Skin of body (tissue), 1 donor: ENCODE measurements at regions not wholly inside any gene's neighbourhood (a gene's known extent, or its start where the extent isn't known, plus 50 kb on each side); places are given as distances from the start of the nearest gene placed in this dataset.
A peak's percentile ranks its signal among the peaks of the same experiment; 100 is the strongest.

ENCODE experiments used
- DNase-seq: peaks from one replicate; lab custom pipeline; 2025; lab: John Stamatoyannopoulos, UW

DNA sequence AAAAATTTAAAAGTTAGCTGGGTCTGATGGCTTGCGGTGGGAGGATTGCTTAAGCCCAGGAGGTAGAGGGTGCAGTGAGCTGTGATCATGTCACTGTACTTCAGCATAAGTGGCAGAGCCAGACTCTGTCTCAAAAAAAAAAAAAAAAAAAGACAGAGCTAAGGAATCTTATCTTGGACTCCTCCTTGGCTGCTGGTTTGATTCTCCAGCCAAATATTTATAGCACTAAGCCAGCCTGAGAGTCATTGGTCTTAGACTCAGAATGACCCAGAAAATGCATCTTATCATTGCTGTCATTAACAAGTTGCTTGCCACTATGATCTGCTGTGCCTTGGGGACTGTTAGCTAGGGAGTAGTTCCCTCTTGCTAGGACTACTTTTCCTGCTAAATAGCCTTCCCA is 164.7 kb downstream of the GNAT3 start:
- DNase-seq, result no peak

GRCh38 chr7:80346704-80347103 is 165.2 kb downstream of the GNAT3 start:
- DNase-seq, result no peak

DNA sequence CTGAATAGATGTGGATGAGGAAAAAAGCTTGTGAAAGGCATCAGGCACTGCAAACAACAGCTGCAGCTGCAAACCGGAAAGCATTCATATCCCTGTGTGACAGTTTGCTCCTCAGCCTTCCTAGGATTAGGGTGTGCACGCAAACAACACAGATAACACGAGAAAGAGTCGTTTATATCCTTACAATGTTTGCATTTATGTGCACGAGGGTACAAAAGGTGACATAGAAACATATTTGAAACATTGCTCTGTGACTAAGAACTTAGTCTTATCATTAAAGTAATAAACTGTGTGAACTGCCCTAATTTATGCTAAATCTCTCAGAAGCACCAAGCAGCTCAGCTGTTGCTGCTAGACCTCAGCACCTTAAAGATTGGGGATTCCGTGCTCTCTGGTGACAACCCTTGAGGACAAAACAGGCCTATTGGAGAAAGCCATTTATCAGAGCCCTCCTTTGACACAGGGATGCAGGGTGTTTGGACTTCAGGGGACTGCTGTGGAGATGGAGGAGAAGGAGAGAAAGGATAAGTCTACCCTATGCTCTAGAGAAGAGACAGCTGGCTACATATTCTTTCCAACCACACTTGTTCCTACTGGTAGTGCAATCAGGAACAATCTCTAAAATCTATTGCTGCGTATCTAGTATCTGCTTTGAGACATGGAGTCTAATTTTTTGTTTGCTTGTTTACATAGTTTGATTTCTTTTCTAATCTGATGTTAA is 176.2 kb downstream of the GNAT3 start:
- peak; percentile 18 for DNase-seq

DNA sequence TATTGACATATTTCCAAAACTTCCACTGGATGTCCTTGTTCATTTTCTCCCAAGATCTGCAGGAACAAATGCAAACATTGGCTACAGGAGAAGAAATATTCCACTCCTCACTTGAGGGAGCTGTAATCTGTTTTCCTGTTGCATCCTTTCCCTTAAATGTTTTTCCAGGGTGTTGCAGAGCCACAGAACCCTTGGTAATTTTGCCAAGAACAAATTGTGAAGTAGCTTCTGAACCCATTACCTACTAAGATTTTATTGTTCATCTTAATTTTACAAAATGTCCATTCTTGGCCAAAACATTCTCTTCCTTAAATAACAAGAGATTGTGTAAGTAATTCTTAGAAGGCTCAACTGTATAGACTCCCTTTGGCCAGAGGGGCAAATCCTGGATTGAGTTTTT is 177.0 kb downstream of the GNAT3 start:
- DNase-seq, result no peak

- DNase-seq, result no peak
These were observed 177.7 kb downstream of the GNAT3 start for GRCh38 chr7:80334196-80334595.

- DNase-seq, result no peak
These were observed 178.8 kb downstream of the GNAT3 start for GRCh38 chr7:80333040-80333439.

DNA sequence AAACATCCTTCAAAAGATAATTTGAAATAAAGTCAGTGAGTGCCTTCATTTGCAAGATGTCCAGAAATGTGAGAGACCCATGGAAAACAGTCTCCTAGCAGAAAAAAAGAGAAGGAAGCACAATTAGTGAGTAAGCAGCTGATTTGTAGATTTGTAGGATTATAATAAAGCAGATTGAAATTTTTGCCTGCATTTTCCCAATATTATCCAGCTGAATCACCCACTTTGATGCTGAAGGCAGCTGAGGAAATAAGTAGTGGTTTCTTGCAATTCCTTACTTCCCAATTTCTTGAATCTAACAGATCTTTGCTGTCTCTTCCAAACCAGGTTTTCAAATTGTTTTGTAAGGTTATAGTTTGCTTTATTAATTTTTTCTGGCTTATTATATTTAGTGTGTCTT is 181.4 kb downstream of the GNAT3 start:
- no peak for DNase-seq

GRCh38 chr7:80324032-80324431 is 187.8 kb downstream of the GNAT3 start:
- DNase-seq, result no peak

DNA sequence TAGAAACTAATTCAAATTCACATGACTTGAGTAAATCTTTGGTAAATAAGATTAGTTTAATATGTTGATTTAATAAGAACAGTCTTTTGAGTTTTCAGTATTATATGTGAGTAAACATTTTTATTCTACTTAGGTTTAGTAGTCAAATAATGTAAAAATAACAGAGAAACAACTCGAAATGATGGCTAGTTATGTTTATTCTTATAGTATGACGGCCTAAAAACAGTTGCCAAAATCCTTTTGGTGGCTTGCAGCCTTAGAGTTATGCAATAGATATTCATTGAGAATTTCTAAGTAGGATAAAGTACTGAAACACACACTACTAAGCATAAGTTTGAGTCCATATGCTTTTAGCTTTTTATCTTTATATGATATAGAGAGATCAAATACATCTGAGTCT is 184.8 kb downstream of the GNAI1 start:
- DNase-seq, result no peak

GRCh38 chr7:80318081-80318480 is 183.4 kb downstream of the GNAI1 start:
- DNase-seq, result no peak

- DNase-seq, result no peak
These were observed 182.2 kb downstream of the GNAI1 start for GRCh38 chr7:80316811-80317210.

DNA sequence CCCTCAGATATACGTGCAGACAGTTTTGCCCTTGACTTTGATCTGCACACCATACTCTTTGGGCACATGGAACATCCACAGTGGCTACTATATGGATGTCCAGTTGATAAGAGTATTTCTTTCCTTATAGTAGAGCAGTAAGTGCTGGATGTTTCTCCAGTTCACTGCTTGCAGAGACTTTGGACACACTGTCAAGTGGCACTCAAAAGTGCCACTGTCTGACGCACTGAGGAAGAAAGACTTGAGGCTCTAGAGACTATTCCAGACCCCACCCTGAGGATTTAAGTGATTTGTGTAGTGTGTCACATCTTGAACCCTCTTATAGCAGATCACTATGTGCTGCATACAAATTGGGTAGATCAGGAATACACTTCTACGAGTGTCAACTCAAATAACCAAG is 179.1 kb downstream of the GNAI1 start:
- no peak for DNase-seq

DNA sequence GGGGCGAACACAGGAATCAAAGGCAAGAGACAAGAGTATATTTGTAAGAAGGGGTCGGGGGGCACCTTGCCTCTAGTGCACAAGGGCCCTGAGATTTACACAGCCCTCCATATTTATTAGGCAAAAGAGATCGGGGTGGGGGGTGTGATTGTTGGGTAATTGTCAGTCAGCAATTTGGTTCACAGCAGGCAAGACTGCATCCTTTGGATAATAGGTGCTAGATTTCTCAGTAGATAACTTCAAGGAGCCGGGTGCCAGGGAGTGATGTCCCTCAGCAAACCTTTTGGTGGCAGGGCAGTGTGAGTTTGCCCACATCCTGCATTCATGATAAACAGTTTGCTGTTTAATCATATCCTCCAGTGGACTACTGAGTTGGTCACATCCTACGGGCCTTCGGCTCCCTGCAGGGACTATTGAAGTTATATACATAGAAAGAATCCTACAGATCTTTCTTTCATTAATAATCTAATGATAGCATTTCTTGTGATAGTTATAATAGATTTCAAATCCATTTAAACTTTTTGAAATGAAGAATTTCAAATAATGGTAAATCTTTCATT is 178.5 kb downstream of the GNAI1 start:
- no peak for DNase-seq

DNA sequence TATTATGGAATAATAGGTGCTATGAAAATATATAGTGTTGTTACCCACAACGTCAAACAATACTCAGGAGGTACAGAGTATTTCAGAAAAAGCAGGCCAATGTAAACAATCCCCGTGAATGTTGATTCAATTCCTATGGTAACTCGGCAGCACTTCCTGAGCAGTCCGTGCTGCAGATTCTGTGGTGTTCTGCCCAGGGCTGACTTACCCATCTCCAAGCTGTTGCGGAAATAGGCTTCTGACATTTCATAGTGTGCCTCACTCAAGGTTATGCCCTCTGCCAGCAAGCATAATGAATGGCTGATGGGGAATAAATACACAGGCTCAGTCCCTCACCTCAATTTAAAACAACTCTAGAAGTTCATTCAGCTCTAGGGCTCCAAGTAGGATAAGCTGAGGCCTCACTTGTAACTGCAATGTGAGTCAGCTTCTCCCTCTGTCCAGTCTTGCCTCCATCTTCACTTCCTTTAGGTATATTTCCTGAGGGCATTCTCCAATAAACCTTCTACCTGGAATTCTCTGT is 177.6 kb downstream of the GNAI1 start:
- peak; percentile 69 for DNase-seq

GRCh38 chr7:80311313-80311712 is 176.7 kb downstream of the GNAI1 start:
- no peak for DNase-seq

DNA sequence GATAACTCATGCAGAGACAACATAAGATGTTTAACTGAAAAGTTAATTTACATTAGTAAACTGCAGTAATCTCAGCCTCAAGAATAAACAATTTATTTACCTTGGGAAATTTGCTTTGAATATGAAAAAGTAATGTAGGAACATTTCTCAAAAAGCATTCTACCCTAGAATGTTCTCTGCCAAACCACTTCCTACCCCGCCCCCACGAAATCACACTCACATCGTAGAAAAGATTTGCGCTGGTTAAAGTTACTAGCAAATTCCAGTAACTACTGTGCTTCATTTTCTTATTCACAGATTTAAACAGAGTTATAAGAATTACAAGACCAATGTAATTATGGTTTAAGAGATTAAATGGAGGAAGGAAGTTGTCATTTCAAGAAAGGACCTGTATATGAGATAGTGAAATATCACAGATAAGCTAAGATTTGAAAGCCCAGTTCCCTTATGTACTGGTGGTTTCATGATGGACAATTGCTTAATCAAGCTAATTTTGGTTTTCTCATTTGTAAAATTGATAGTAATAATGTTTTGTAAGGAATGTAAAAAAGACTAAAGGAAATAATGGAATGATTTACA is 175.4 kb downstream of the GNAI1 start:
- DNase-seq, result no peak

DNA sequence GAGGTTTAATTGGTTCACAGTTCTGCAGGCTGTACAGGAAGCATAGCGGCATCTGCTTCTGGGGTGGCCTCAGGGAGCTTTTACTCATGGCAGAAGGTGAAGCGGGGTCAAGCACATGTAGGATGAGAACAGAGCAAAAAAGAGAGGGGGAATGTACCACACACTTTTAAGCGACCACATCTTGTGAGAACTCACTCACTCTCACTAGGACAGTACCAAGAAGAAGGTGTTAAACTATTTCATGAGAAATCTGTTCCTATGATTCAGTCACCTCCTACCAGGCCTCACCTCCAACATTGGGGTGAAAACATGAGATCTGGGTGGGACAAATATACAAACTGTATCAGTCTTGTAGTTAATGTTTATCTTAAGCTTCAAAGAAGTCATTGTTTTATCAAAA is 174.7 kb downstream of the GNAI1 start:
- DNase-seq, result no peak

GRCh38 chr7:80307227-80307856 is 172.7 kb downstream of the GNAI1 start:
- peak; percentile 85 for DNase-seq

DNA sequence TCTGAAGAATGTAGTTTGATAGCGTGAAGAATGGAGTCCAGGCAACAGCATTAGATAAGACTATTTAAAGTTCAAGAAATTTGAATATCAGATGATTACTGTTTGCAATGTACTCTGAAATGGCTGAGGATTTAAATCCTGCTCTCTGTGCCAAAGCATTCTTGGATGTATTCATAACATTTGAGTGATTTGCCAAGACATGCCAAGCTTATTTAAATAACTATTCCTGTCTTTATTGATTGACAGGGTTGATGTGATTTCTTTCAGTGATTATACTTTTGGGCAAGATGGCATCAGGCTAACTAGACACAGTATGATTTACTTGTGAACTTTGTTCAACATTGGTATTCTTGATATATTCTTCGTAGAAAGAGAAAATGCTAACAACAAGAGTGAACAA is 168.7 kb downstream of the GNAI1 start:
- no peak for DNase-seq

- no peak for DNase-seq
These were observed 168.0 kb downstream of the GNAI1 start for GRCh38 chr7:80302636-80303035.

- DNase-seq, result no peak
These were observed 167.4 kb downstream of the GNAI1 start for GRCh38 chr7:80302078-80302477.

GRCh38 chr7:80298201-80298600 is 163.6 kb downstream of the GNAI1 start:
- no peak for DNase-seq

DNA sequence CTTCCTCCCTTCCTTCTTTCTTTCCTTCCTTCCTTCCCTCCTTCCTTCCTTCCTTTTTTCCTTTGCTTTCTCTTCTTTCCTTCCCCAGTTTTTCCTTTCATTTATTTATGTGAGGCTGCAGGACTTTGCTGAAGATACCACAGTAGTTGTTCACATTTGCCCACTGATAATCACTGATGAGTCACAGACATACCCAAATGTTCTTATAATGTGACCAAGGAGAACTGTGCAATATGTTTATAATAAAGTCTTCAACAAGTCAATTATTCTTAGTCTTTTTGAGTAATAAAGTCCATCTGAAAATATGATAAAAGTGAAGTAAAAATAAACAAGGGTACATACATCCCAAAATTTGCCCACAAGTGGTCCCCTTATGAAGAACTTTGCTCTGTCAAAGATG is 159.7 kb downstream of the GNAI1 start:
- no peak for DNase-seq
